ENCODE measurements at regions not wholly inside any gene's neighbourhood (a gene's known extent, or its start where the extent isn't known, plus 50 kb on each side); places are given as distances from the start of the nearest gene placed in this dataset.

DNA sequence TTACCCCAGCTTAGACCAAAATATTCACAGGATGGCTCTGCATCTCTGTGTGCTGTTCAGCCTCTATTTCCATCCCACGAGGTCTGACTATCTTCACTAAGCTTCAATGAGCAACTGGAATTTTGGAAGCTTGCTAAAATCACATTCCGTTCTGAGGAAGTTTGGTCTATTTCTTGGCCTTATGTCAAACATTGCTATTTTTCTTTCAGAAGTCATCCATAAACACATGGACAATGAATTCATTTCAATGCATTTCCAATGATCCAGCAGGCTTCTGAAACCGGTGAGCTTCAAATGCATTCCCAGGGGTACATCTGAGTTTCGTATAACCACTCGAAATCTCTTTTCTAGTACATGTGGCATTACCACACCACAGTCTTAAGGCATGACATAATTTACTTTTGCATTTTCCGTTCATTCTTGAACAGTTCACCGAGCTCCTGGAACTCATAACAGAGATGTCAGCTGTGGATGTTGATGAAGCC, 294.1 kb upstream of the KAZN start:
- no peak for FAIRE-seq
- dilution Hi-C loops (cut with MboI; ENCODE audit: extremely low pct_ligation_motif_present, low sequenced_read_pairs), result no loop called here
- no peak overlapping the region for H3K4me3 ChIP-seq (replicated peaks in 1 of 3; ENCODE audit: insufficient read depth in 1 of 3, low read depth in 1 of 3, low read length in 3 of 3)
- H3K9me3 ChIP-seq (replicated peaks; ENCODE audit: control insufficient read depth, insufficient read depth, low read length), result peaks cover 5% of the 10 kb centered on the region
- no peak overlapping the region for H2AFZ ChIP-seq (ENCODE audit: low read depth, low read length)
- no peak for DNase-seq (ENCODE audit: low read depth, low spot score)
- no peaks in the 10 kb centered on the region for H3K4me1 ChIP-seq (ENCODE audit: control insufficient read depth, extremely low read depth, insufficient read depth, low read length)
- BruUV-seq (replicated peaks), result no TSS peak
- ChIA-PET POLR2A (no interaction called here), CTCF (no interaction called here)
- no peak overlapping the region for H3K4me2 ChIP-seq (ENCODE audit: insufficient read depth, low read length)
- no peak overlapping the region for H3K27ac ChIP-seq (ENCODE audit: insufficient read depth, low read depth, low read length)
- H3K9me1 ChIP-seq (replicated peaks; ENCODE audit: control insufficient read depth, extremely low read depth, insufficient read depth, low read length), result no peaks in the 10 kb centered on the region
- no peaks in the 10 kb centered on the region for H4K20me1 ChIP-seq (replicated peaks; ENCODE audit: control insufficient read depth, extremely low read depth, insufficient read depth, low read length)
- H3K27me3 ChIP-seq (ENCODE audit: control insufficient read depth in 2 of 2, insufficient read depth in 2 of 2, low read length in 2 of 2), result no peaks in the 10 kb centered on the region
- TF ChIP-seq GATA2 (IDR thresholded peaks at IDR 0.05; ENCODE audit: insufficient read depth, insufficient read length, low read depth, low read length) (no peak), MYC (IDR thresholded peaks at IDR 0.05; ENCODE audit: low read depth, low read length) (no peak), FOS (IDR thresholded peaks at IDR 0.05; ENCODE audit: borderline replicate concordance, insufficient read depth, low read length) (no peak), MAX (IDR thresholded peaks at IDR 0.05; ENCODE audit: insufficient read depth, insufficient read length) (no peak), JUN (IDR thresholded peaks at IDR 0.05; ENCODE audit: borderline replicate concordance, insufficient read depth, insufficient read length, low read depth) (no peak), EZH2 (IDR thresholded peaks at IDR 0.05; ENCODE audit: borderline replicate concordance, low read depth, low read length, severe bottlenecking) (no peak), POLR2A (IDR thresholded peaks at IDR 0.05; ENCODE audit: low read depth, low read length) (no peak), POLR2AphosphoS5 (IDR thresholded peaks at IDR 0.05; ENCODE audit: insufficient read depth, low read depth, low read length) (no peak)
- TF ChIP-seq, protein P1, sequence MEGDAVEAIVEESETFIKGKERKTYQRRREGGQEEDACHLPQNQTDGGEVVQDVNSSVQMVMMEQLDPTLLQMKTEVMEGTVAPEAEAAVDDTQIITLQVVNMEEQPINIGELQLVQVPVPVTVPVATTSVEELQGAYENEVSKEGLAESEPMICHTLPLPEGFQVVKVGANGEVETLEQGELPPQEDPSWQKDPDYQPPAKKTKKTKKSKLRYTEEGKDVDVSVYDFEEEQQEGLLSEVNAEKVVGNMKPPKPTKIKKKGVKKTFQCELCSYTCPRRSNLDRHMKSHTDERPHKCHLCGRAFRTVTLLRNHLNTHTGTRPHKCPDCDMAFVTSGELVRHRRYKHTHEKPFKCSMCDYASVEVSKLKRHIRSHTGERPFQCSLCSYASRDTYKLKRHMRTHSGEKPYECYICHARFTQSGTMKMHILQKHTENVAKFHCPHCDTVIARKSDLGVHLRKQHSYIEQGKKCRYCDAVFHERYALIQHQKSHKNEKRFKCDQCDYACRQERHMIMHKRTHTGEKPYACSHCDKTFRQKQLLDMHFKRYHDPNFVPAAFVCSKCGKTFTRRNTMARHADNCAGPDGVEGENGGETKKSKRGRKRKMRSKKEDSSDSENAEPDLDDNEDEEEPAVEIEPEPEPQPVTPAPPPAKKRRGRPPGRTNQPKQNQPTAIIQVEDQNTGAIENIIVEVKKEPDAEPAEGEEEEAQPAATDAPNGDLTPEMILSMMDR (IDR thresholded peaks at IDR 0.05; ENCODE audit: extremely low read depth in 1 of 2, insufficient read depth in 1 of 2, low read depth in 1 of 2, low read length in 2 of 2), result no peak
- H3K79me2 ChIP-seq (ENCODE audit: control insufficient read depth, insufficient read depth, low read length), result no peaks in the 10 kb centered on the region
- no peaks in the 10 kb centered on the region for H3K36me3 ChIP-seq (ENCODE audit: control insufficient read depth in 2 of 2, extremely low read depth in 1 of 2, insufficient read depth in 2 of 2, low read length in 2 of 2)
- intact Hi-C loops (cut with micrococcal nuclease), result no loop called here
- no peak overlapping the region for H3K9ac ChIP-seq (replicated peaks; ENCODE audit: extremely low read depth, insufficient read depth, low read length)
